Panc1 (cell line): ENCODE measurements at regions not wholly inside any gene's neighbourhood (a gene's known extent, or its start where the extent isn't known, plus 50 kb on each side); places are given as distances from the start of the nearest gene placed in this dataset.

Experiments used
- ATAC-seq: fragments of 200-7000 bp; cut with Tn5 transposase; 2 replicates; pipeline ENCODE4 v1.9.1; 2020; ENCODE audit warnings: mild to moderate bottlenecking, moderate library complexity
- BruUV-seq: library from RNA; stranded (reverse); fragments of 400-500 nt; replicated peaks from 2 replicates; lab custom pipeline; 2021; lab: Mats Ljungman, UMichigan
- CTCF ChIA-PET: fragments of 300-600 bp; sonication (Branson Sonifier 250); formaldehyde crosslinking; loops from one replicate; lab custom pipeline; 2022; ENCODE audit warnings: antibody characterized with exemption; lab: Charles Lee
- POLR2A ChIA-PET: fragments of 300-600 bp; sonication (Branson Sonifier 250); formaldehyde crosslinking; loops from one replicate; lab custom pipeline; 2022; ENCODE audit warnings: antibody characterized with exemption; lab: Charles Lee
- DNase-seq: peaks from one replicate; pipeline ENCODE4 v3.0.0-alpha.2; 2010; ENCODE audit warnings: low read depth, low spot score
- H3K27ac ChIP-seq: 2 replicates; pipeline ENCODE4 v1.5.1; 2011; ENCODE audit warnings: mild to moderate bottlenecking, low read length, inconsistent platforms
- H3K27me3 ChIP-seq: fragments of 200-500 bp; sonication (Bioruptor generic); 2 replicates; pipeline ENCODE4 v1.6.0; 2014; ENCODE audit warnings: low read length, inconsistent platforms; ENCODE audit not compliant: control insufficient read depth, insufficient read depth
- H3K36me3 ChIP-seq: fragments of 200-500 bp; sonication (Bioruptor generic); 2 replicates; pipeline ENCODE4 v1.5.1; 2014; ENCODE audit warnings: inconsistent platforms, mild to moderate bottlenecking, low read length, moderate library complexity; ENCODE audit not compliant: control insufficient read depth, insufficient read depth
- H3K4me1 ChIP-seq: 2 replicates; pipeline ENCODE4 v1.5.1; 2011; ENCODE audit warnings: inconsistent platforms, mild to moderate bottlenecking, low read length, moderate library complexity; ENCODE audit not compliant: control insufficient read depth, insufficient read depth
- H3K4me3 ChIP-seq, 2 experiments: 2 replicates each; pipeline ENCODE4 v1.5.1; 2011 to 2012; ENCODE audit warnings: low read depth in 2 of 2, low read length in 2 of 2, mild to moderate bottlenecking in 2 of 2, inconsistent platforms in 1 of 2, moderate library complexity in 1 of 2
- H3K9me3 ChIP-seq: fragments of 200-500 bp; sonication (Bioruptor generic); 2 replicates; pipeline ENCODE4 v1.5.1; 2014; ENCODE audit warnings: low read depth, mild to moderate bottlenecking, inconsistent platforms, low read length, moderate library complexity; ENCODE audit not compliant: control insufficient read depth, insufficient read depth
- CTCF ChIP-seq: fragments of 450-650 bp; IDR thresholded peaks from 2 replicates; pipeline ENCODE4 v1.5.1; 2017; ENCODE audit warnings: mild to moderate bottlenecking
- POLR2AphosphoS5 ChIP-seq: IDR thresholded peaks from 2 replicates; pipeline ENCODE4 v1.6.1; 2012; ENCODE audit warnings: mild to moderate bottlenecking, low read depth, low read length, moderate library complexity
- REST ChIP-seq, 2 experiments: IDR thresholded peaks; 2 replicates each; pipeline ENCODE4 v1.6.1; 2011 to 2012; ENCODE audit warnings: low read depth in 2 of 2, control low read depth in 1 of 2, low read length in 1 of 2, mild to moderate bottlenecking in 1 of 2, moderate library complexity in 1 of 2; ENCODE audit not compliant: insufficient read depth in 1 of 2
- SIN3A ChIP-seq: IDR thresholded peaks from 2 replicates; pipeline ENCODE4 v1.6.1; 2012; ENCODE audit warnings: low read depth, mild to moderate bottlenecking, low read length, moderate library complexity, borderline replicate concordance; ENCODE audit not compliant: insufficient read depth
- TCF7L2 ChIP-seq: IDR thresholded peaks from 2 replicates; pipeline ENCODE4 v1.6.1; 2011; ENCODE audit warnings: mild to moderate bottlenecking, low read depth, low read length, inconsistent platforms
- in situ Hi-C: cut with HindIII; loops from 2 replicates; pipeline ENCODE4 v1.10.0; 2016; ENCODE audit warnings: low sequenced_read_pairs, low pct_unique_long_range_greater_than_20kb
- intact Hi-C: fragments of 100-400 bp; cut with micrococcal nuclease; formaldehyde crosslinking; loops from one replicate; pipeline ENCODE4 v1.10.0; 2022; ENCODE audit not compliant: unreplicated experiment

GRCh38 chr19:28425046-28425931 lies 787.7 kb downstream of the UQCRFS1 start:
- no peak overlapping the region for H3K27ac ChIP-seq
- ChIA-PET CTCF (no interaction called here), POLR2A (no interaction called here)
- ATAC-seq = no peak
- intact Hi-C loops = no loop called here
- TF ChIP-seq POLR2AphosphoS5 (no peak), TCF7L2 (no peak), CTCF (no peak), SIN3A (no peak), REST (IDR thresholded peaks at IDR 0.05; ENCODE audit: insufficient read depth in 1 of 2, low read depth in 2 of 2, low read length in 1 of 2) (no peak)
- no peak overlapping the region for H3K4me3 ChIP-seq
- DNase-seq = no peak
- H3K4me1 ChIP-seq = no peaks in the 10 kb centered on the region
- no peaks in the 10 kb centered on the region for H3K36me3 ChIP-seq
- H3K9me3 ChIP-seq = no peaks in the 10 kb centered on the region
- no peaks in the 10 kb centered on the region; the same call in 1 of the 2 replicates for H3K27me3 ChIP-seq
- no TSS peak for BruUV-seq
- in situ Hi-C loops = no loop called here

GRCh38 chr19:28424662-28425045 lies 788.3 kb downstream of the UQCRFS1 start:
- no peak for DNase-seq
- H3K36me3 ChIP-seq = no peaks in the 10 kb centered on the region
- no peak for TF ChIP-seq SIN3A
- CTCF ChIA-PET = no interaction called here
- H3K4me1 ChIP-seq = no peaks in the 10 kb centered on the region
- H3K9me3 ChIP-seq = no peaks in the 10 kb centered on the region
- in situ Hi-C loops = no loop called here
- no peak overlapping the region for H3K27ac ChIP-seq
- no peaks in the 10 kb centered on the region; the same call in 1 of the 2 replicates for H3K27me3 ChIP-seq
- no peak overlapping the region for H3K4me3 ChIP-seq
- ATAC-seq = no peak
- intact Hi-C loops = no loop called here
- no TSS peak for BruUV-seq
- POLR2A ChIA-PET = interaction anchor here (0.6 kb wide), 1 partner anchor 1835 kb away, joined by 12 read pairs; no protein-coding TSS in a partner anchor

GRCh38 chr19:28424077-28424476 lies 788.9 kb downstream of the UQCRFS1 start:
- no TSS peak for BruUV-seq
- intact Hi-C loops = no loop called here
- Histone ChIP-seq H3K9me3 (no peaks in the 10 kb centered on the region), H3K27me3 (no peaks in the 10 kb centered on the region; the same call in 1 of the 2 replicates), H3K4me1 (no peaks in the 10 kb centered on the region), H3K27ac (no peak overlapping the region), H3K4me3 (no peak overlapping the region), H3K36me3 (no peaks in the 10 kb centered on the region)
- TF ChIP-seq SIN3A = no peak
- in situ Hi-C loops = no loop called here
- ATAC-seq (no peak), DNase-seq (no peak)
- ChIA-PET CTCF (no interaction called here), POLR2A (interaction anchor here (0.6 kb wide), 1 partner anchor 1836 kb away, joined by 12 read pairs; no protein-coding TSS in a partner anchor)
